GM12878 (cell line): ENCODE measurements at regions not wholly inside any gene's neighbourhood (a gene's known extent, or its start where the extent isn't known, plus 50 kb on each side); places are given as distances from the start of the nearest gene placed in this dataset.

Source experiments
- ATAC-seq: fragments of 200-7000 bp; cut with Tn5 transposase; 3 replicates; pipeline ENCODE4 v1.9.1; 2020; ENCODE audit warnings: mild to moderate bottlenecking, moderate library complexity
- BruUV-seq: library from RNA; stranded (reverse); fragments of 400-500 nt; replicated peaks from 2 replicates; lab custom pipeline; 2021; lab: Mats Ljungman, UMichigan
- CTCF ChIA-PET: fragments of 300-600 bp; sonication (Branson Sonifier 250); formaldehyde crosslinking; extraction: SDS; loops from one replicate; lab custom pipeline; 2021; ENCODE audit warnings: inconsistent platforms; lab: Yijun Ruan, JAX
- POLR2A ChIA-PET: fragments of 350-600 bp; formaldehyde crosslinking; extraction: SDS; loops from one replicate; lab custom pipeline; 2021; ENCODE audit warnings: inconsistent platforms; lab: Charles Lee
- RAD21 ChIA-PET: fragments of 300-600 bp; sonication (Branson Sonifier 250); formaldehyde crosslinking; loops from one replicate; lab custom pipeline; 2023; ENCODE audit warnings: antibody characterized with exemption; ENCODE audit not compliant: unreplicated experiment; lab: Charles Lee
- SMC1A ChIA-PET: fragments of 300-600 bp; sonication (Branson Sonifier 250); formaldehyde crosslinking; loops from one replicate; lab custom pipeline; 2023; ENCODE audit not compliant: unreplicated experiment, uncharacterized antibody; lab: Charles Lee
- DNase-seq: peaks from one replicate; pipeline ENCODE4 v3.0.0-alpha.2; 2011; ENCODE audit warnings: low read depth, low spot score
- FAIRE-seq: peaks from 3 replicates; lab custom pipeline; 2011; peaks lifted over from hg19 to GRCh38; lab: Jason Lieb, UNC
- H2AFZ ChIP-seq: 2 replicates; pipeline ENCODE4 v1.6.0; 2011; ENCODE audit warnings: low read depth, low read length, control low read depth; ENCODE audit not compliant: control insufficient read depth
- H3K27ac ChIP-seq: 2 replicates; pipeline ENCODE4 v1.5.1; 2011; ENCODE audit warnings: control low read depth; ENCODE audit not compliant: control insufficient read depth, insufficient read depth
- H3K27me3 ChIP-seq, 2 experiments: replicated peaks in 1 of 2; 2 replicates each; pipeline versions ENCODE4 v1.6.0 to v1.6.1; 2011; ENCODE audit warnings: low read length in 1 of 2; ENCODE audit not compliant: control insufficient read depth in 2 of 2, insufficient read depth in 2 of 2
- H3K36me3 ChIP-seq, 2 experiments: 2 replicates each; pipeline ENCODE4 v1.5.1; 2011; ENCODE audit warnings: low read length in 1 of 2; ENCODE audit not compliant: control insufficient read depth in 2 of 2, insufficient read depth in 2 of 2
- H3K4me1 ChIP-seq: 2 replicates; pipeline ENCODE4 v1.6.1; 2011; ENCODE audit warnings: mild to moderate bottlenecking, low read length, moderate library complexity, mixed read lengths; ENCODE audit not compliant: control insufficient read depth, insufficient read depth
- H3K4me2 ChIP-seq: 2 replicates; pipeline ENCODE4 v1.6.0; 2011; ENCODE audit warnings: control low read depth; ENCODE audit not compliant: control insufficient read depth, insufficient read depth
- H3K4me3 ChIP-seq: fragments of 200-600 bp; sonication (generic); 2 replicates; pipeline ENCODE4 v1.5.1; 2016
- H3K79me2 ChIP-seq: 2 replicates; pipeline ENCODE4 v1.6.0; 2011; ENCODE audit warnings: low read length; ENCODE audit not compliant: control insufficient read depth, insufficient read depth
- H3K9ac ChIP-seq: 2 replicates; pipeline ENCODE4 v1.8.0; 2011; ENCODE audit warnings: low read length, control low read depth, mixed read lengths; ENCODE audit not compliant: control insufficient read depth, insufficient read depth
- H3K9me3 ChIP-seq: replicated peaks from 3 replicates; pipeline ENCODE4 v1.5.1; 2011; ENCODE audit warnings: mild to moderate bottlenecking, low read length; ENCODE audit not compliant: control insufficient read depth, insufficient read depth
- H4K20me1 ChIP-seq: 2 replicates; pipeline ENCODE4 v1.6.0; 2011; ENCODE audit not compliant: control insufficient read depth, insufficient read depth
- ASH2L ChIP-seq: fragments of 300-600, 200-600 bp; sonication (generic); IDR thresholded peaks from 2 replicates; pipeline ENCODE4 v1.6.1; 2017; ENCODE audit warnings: low read depth, mild to moderate bottlenecking, borderline replicate concordance
- MYC ChIP-seq: IDR thresholded peaks from 2 replicates; pipeline ENCODE4 v1.6.1; 2011; ENCODE audit warnings: mild to moderate bottlenecking, low read length, moderate library complexity, inconsistent platforms; ENCODE audit not compliant: insufficient read depth, insufficient replicate concordance, insufficient read length, severe bottlenecking
- NRF1 ChIP-seq: conservative IDR thresholded peaks from 2 replicates; pipeline ENCODE4 v1.6.1; 2011; ENCODE audit warnings: mild to moderate bottlenecking, low read depth, low read length, improper control_type of control experiment
- PML ChIP-seq: IDR thresholded peaks from 2 replicates; pipeline ENCODE4 v1.6.1; 2012; ENCODE audit warnings: low read length, inconsistent platforms
- SMC3 ChIP-seq: IDR thresholded peaks from 2 replicates; pipeline ENCODE4 v1.6.1; 2011; ENCODE audit warnings: low read length, improper control_type of control experiment, borderline replicate concordance
- WGBS: methylation state at CpG from one replicate; pipeline ENCODE4 v1.1.6; 2016; ENCODE audit warnings: low lambda C conversion rate; ENCODE audit not compliant: insufficient replicate concordance, insufficient coverage; ENCODE audit errors: missing lambda C conversion rate; 5-methylcytosine and 5-hydroxymethylcytosine counted together
- in situ Hi-C: fragments of 300-500 bp; cut with MboI; formaldehyde crosslinking; loops from 9 replicates; pipeline ENCODE4 v1.14.3; 2018; ENCODE audit warnings: mixed read lengths
- intact Hi-C: fragments of 100-400 bp; cut with micrococcal nuclease; formaldehyde crosslinking; loops from one replicate; pipeline ENCODE4 v1.14.2; 2022; ENCODE audit not compliant: unreplicated experiment
- TF ChIP-seq, protein P1 (sequence below): fragments of 450-650 bp; IDR thresholded peaks from 2 replicates; pipeline ENCODE4 v1.6.1; 2018; ENCODE audit warnings: mild to moderate bottlenecking, low read depth, moderate library complexity; ENCODE audit not compliant: partially characterized antibody
- TF ChIP-seq, protein P2 (sequence below): fragments of 450-650 bp; IDR thresholded peaks from 2 replicates; pipeline ENCODE4 v1.6.1; 2017; ENCODE audit warnings: mild to moderate bottlenecking
- TF ChIP-seq, protein P3 (sequence below): fragments of 150-350 bp; IDR thresholded peaks from 2 replicates; pipeline ENCODE4 v1.6.1; 2016; ENCODE audit warnings: low read depth, low read length
- TF ChIP-seq, protein P4 (sequence below): fragments of 450-650 bp; IDR thresholded peaks from 2 replicates; pipeline ENCODE4 v1.6.1; 2016; ENCODE audit warnings: mild to moderate bottlenecking, moderate library complexity, borderline replicate concordance

DNA sequence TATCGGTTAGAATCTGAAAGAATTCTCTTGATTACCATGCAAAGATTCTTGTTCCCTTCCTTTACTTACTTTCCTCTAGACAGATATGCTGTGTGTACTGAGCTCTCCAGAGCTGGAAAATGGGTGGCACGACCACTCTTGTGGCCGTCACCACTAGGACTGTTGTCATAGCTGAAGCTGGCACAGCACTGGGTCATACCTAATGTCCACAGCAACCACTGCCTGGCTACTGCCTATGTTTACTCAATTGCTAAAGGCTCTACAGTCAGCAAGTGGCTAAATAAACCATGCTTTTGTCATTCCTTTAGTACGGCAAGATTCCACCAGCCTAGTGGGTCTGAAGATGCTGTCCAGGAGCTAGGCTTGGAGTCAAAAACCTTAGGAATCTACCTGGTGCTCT is 1643.0 kb downstream of the OTOL1 start (continued):
- TF ChIP-seq, protein P1, sequence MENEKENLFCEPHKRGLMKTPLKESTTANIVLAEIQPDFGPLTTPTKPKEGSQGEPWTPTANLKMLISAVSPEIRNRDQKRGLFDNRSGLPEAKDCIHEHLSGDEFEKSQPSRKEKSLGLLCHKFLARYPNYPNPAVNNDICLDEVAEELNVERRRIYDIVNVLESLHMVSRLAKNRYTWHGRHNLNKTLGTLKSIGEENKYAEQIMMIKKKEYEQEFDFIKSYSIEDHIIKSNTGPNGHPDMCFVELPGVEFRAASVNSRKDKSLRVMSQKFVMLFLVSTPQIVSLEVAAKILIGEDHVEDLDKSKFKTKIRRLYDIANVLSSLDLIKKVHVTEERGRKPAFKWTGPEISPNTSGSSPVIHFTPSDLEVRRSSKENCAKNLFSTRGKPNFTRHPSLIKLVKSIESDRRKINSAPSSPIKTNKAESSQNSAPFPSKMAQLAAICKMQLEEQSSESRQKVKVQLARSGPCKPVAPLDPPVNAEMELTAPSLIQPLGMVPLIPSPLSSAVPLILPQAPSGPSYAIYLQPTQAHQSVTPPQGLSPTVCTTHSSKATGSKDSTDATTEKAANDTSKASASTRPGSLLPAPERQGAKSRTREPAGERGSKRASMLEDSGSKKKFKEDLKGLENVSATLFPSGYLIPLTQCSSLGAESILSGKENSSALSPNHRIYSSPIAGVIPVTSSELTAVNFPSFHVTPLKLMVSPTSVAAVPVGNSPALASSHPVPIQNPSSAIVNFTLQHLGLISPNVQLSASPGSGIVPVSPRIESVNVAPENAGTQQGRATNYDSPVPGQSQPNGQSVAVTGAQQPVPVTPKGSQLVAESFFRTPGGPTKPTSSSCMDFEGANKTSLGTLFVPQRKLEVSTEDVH, result no peak
- TF ChIP-seq NRF1, result no peak
- TF ChIP-seq, protein P2, sequence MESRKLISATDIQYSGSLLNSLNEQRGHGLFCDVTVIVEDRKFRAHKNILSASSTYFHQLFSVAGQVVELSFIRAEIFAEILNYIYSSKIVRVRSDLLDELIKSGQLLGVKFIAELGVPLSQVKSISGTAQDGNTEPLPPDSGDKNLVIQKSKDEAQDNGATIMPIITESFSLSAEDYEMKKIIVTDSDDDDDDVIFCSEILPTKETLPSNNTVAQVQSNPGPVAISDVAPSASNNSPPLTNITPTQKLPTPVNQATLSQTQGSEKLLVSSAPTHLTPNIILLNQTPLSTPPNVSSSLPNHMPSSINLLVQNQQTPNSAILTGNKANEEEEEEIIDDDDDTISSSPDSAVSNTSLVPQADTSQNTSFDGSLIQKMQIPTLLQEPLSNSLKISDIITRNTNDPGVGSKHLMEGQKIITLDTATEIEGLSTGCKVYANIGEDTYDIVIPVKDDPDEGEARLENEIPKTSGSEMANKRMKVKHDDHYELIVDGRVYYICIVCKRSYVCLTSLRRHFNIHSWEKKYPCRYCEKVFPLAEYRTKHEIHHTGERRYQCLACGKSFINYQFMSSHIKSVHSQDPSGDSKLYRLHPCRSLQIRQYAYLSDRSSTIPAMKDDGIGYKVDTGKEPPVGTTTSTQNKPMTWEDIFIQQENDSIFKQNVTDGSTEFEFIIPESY, result no peak

DNA sequence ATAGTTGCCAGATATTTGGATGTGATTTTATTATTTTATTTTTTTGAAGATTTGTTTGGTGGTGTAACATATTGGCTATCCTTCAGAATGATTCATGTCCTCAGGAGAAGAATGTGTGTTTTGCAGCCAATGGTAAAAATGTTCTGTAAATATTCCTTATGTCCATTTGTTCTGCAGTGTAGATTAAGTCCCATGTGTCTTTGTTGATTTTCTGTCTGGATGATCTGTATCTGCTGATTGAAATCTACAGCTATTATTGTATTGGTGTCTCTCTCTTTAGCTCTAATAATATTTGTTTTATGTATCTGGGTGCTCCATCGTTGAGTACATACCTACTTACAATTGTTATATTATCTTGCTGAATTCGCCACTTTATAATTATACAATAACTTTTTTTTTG is 1641.7 kb downstream of the OTOL1 start:
- ATAC-seq, result no peak
- no TSS peak for BruUV-seq
- Histone ChIP-seq H3K27ac (no peak overlapping the region), H3K4me2 (no peak overlapping the region), H3K9me3 (no peaks in the 10 kb centered on the region), H4K20me1 (no peaks in the 10 kb centered on the region), H3K4me3 (no peak overlapping the region), H3K9ac (no peak overlapping the region), H3K27me3 (no peaks in the 10 kb centered on the region), H3K36me3 (no peaks in the 10 kb centered on the region), H3K79me2 (no peaks in the 10 kb centered on the region), H2AFZ (no peak overlapping the region), H3K4me1 (no peaks in the 10 kb centered on the region)
- intact Hi-C loops (no loop called here), in situ Hi-C loops (no loop called here)
- ChIA-PET RAD21 (no interaction called here), POLR2A (no interaction called here), SMC1A (no interaction called here), CTCF (no interaction called here)
- no peak for FAIRE-seq
- DNase-seq, result no peak
- 17% methylated on average over 2 of the region's 2 CpGs for WGBS
- no peak for TF ChIP-seq ASH2L
- TF ChIP-seq, protein P3, sequence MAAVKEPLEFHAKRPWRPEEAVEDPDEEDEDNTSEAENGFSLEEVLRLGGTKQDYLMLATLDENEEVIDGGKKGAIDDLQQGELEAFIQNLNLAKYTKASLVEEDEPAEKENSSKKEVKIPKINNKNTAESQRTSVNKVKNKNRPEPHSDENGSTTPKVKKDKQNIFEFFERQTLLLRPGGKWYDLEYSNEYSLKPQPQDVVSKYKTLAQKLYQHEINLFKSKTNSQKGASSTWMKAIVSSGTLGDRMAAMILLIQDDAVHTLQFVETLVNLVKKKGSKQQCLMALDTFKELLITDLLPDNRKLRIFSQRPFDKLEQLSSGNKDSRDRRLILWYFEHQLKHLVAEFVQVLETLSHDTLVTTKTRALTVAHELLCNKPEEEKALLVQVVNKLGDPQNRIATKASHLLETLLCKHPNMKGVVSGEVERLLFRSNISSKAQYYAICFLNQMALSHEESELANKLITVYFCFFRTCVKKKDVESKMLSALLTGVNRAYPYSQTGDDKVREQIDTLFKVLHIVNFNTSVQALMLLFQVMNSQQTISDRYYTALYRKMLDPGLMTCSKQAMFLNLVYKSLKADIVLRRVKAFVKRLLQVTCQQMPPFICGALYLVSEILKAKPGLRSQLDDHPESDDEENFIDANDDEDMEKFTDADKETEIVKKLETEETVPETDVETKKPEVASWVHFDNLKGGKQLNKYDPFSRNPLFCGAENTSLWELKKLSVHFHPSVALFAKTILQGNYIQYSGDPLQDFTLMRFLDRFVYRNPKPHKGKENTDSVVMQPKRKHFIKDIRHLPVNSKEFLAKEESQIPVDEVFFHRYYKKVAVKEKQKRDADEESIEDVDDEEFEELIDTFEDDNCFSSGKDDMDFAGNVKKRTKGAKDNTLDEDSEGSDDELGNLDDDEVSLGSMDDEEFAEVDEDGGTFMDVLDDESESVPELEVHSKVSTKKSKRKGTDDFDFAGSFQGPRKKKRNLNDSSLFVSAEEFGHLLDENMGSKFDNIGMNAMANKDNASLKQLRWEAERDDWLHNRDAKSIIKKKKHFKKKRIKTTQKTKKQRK, result no peak
- no peak for TF ChIP-seq SMC3
- TF ChIP-seq PML, result no peak
- TF ChIP-seq, protein P4, sequence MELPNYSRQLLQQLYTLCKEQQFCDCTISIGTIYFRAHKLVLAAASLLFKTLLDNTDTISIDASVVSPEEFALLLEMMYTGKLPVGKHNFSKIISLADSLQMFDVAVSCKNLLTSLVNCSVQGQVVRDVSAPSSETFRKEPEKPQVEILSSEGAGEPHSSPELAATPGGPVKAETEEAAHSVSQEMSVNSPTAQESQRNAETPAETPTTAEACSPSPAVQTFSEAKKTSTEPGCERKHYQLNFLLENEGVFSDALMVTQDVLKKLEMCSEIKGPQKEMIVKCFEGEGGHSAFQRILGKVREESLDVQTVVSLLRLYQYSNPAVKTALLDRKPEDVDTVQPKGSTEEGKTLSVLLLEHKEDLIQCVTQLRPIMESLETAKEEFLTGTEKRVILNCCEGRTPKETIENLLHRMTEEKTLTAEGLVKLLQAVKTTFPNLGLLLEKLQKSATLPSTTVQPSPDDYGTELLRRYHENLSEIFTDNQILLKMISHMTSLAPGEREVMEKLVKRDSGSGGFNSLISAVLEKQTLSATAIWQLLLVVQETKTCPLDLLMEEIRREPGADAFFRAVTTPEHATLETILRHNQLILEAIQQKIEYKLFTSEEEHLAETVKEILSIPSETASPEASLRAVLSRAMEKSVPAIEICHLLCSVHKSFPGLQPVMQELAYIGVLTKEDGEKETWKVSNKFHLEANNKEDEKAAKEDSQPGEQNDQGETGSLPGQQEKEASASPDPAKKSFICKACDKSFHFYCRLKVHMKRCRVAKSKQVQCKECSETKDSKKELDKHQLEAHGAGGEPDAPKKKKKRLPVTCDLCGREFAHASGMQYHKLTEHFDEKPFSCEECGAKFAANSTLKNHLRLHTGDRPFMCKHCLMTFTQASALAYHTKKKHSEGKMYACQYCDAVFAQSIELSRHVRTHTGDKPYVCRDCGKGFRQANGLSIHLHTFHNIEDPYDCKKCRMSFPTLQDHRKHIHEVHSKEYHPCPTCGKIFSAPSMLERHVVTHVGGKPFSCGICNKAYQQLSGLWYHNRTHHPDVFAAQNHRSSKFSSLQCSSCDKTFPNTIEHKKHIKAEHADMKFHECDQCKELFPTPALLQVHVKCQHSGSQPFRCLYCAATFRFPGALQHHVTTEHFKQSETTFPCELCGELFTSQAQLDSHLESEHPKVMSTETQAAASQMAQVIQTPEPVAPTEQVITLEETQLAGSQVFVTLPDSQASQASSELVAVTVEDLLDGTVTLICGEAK, result no peak
- no peak for TF ChIP-seq MYC
